ENCODE measurements at regions not wholly inside any gene's neighbourhood (a gene's known extent, or its start where the extent isn't known, plus 50 kb on each side); places are given as distances from the start of the nearest gene placed in this dataset.

- DNase-seq (ENCODE audit: low read depth): no peak
These were observed 159.7 kb upstream of the SLC1A4 start for GRCh38 chr2:64829525-64829924.

GRCh38 chr2:64831134-64831976 lies 157.8 kb upstream of the SLC1A4 start:
- DNase-seq (ENCODE audit: low read depth): peak; percentile 90

- DNase-seq (ENCODE audit: low read depth): no peak
These were observed 157.2 kb upstream of the SLC1A4 start for GRCh38 chr2:64831977-64832328.

- no peak for DNase-seq (ENCODE audit: low read depth)
These were observed 156.3 kb upstream of the SLC1A4 start for GRCh38 chr2:64832936-64833335.

- no peak for DNase-seq (ENCODE audit: low read depth)
These were observed 152.6 kb upstream of the SLC1A4 start for GRCh38 chr2:64836566-64836965.

- DNase-seq (ENCODE audit: low read depth): no peak
These were observed 152.0 kb upstream of the SLC1A4 start for GRCh38 chr2:64837116-64837731.

- DNase-seq (ENCODE audit: low read depth): no peak
These were observed 151.1 kb upstream of the SLC1A4 start for GRCh38 chr2:64837925-64838641.

- DNase-seq (ENCODE audit: low read depth): peak; percentile 92
These were observed 150.4 kb upstream of the SLC1A4 start for GRCh38 chr2:64838817-64839216.

- DNase-seq (ENCODE audit: low read depth): no peak
These were observed 149.4 kb upstream of the SLC1A4 start for GRCh38 chr2:64839844-64840243.

GRCh38 chr2:64840426-64840881 lies 148.7 kb upstream of the SLC1A4 start:
- DNase-seq (ENCODE audit: low read depth): no peak

GRCh38 chr2:64841461-64841860 lies 147.7 kb upstream of the SLC1A4 start:
- no peak for DNase-seq (ENCODE audit: low read depth)

GRCh38 chr2:64842030-64842429 lies 147.2 kb upstream of the SLC1A4 start:
- DNase-seq (ENCODE audit: low read depth): no peak

GRCh38 chr2:64844087-64844486 lies 145.1 kb upstream of the SLC1A4 start:
- DNase-seq (ENCODE audit: low read depth): no peak

GRCh38 chr2:64845273-64845905 lies 143.8 kb upstream of the SLC1A4 start:
- DNase-seq (ENCODE audit: low read depth): no peak

GRCh38 chr2:64846177-64846576 lies 143.0 kb upstream of the SLC1A4 start:
- no peak for DNase-seq (ENCODE audit: low read depth)

- DNase-seq (ENCODE audit: low read depth): no peak
These were observed 141.3 kb upstream of the SLC1A4 start for GRCh38 chr2:64847930-64848329.

- DNase-seq (ENCODE audit: low read depth): no peak
These were observed 140.8 kb upstream of the SLC1A4 start for GRCh38 chr2:64848363-64848762.

GRCh38 chr2:64848945-64849344 lies 140.3 kb upstream of the SLC1A4 start:
- DNase-seq (ENCODE audit: low read depth): no peak

GRCh38 chr2:64850642-64851041 lies 138.6 kb upstream of the SLC1A4 start:
- DNase-seq (ENCODE audit: low read depth): no peak

GRCh38 chr2:64852771-64853241 lies 136.4 kb upstream of the SLC1A4 start:
- no peak for DNase-seq (ENCODE audit: low read depth)

GRCh38 chr2:64853306-64853705 lies 135.9 kb upstream of the SLC1A4 start:
- no peak for DNase-seq (ENCODE audit: low read depth)

- no peak for DNase-seq (ENCODE audit: low read depth)
These were observed 135.3 kb upstream of the SLC1A4 start for GRCh38 chr2:64853894-64854293.

Measured in GM04504 (cell line).